Occipital lobe (tissue), 1 donor: ENCODE measurements at regions not wholly inside any gene's neighbourhood (a gene's known extent, or its start where the extent isn't known, plus 50 kb on each side); places are given as distances from the start of the nearest gene placed in this dataset.
"Not testable (repeated sequence)": the region's sequence is repeated elsewhere in the genome, so short reads cannot be mapped to it uniquely, and the experiment has no call there.

ENCODE experiments used
- DNase-seq: peaks from one replicate; lab custom pipeline; 2025; lab: John Stamatoyannopoulos, UW

DNA sequence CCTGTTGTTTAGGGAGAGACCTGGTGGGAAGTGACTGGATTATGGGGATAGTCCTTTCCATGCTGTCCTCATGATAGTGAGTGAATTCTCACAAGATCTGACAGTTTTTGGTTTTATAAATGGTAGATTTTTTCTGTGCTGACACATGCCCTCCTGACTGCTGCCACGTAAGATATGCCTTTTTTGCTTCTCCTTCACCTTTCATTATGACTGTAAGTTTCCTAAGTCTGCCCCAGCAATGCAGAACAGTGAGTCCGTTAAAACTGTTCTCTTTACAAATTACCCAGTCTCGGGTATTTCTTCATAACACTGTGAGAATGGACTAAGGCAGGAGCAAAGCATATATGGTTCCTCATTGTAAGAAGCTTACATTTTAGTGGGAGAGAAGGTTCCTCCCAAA lies 1727.2 kb downstream of the NCAM2 start:
- DNase-seq = no peak

GRCh38 chr21:22728091-22728490 lies 1729.9 kb downstream of the NCAM2 start:
- no peak for DNase-seq

DNA sequence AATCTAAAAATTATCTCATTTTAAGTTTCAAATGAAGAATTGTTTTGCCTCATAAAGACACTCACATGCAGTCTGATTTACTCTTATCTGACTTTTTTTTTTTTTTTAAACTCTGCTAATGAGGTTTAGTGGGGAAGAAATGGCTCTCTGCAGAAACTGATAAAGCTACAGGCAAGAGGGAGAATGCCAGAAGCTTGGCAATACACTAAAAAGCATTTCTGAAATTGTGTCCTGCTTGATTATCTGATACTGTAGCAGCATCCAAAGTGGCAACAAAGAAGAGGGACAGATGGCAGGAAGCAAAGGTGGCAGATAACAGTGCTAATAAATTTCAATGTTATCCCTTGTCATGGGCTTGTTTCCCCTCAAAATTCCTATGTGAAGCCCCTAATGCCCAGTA lies 1744.9 kb downstream of the NCAM2 start:
- no peak for DNase-seq

DNA sequence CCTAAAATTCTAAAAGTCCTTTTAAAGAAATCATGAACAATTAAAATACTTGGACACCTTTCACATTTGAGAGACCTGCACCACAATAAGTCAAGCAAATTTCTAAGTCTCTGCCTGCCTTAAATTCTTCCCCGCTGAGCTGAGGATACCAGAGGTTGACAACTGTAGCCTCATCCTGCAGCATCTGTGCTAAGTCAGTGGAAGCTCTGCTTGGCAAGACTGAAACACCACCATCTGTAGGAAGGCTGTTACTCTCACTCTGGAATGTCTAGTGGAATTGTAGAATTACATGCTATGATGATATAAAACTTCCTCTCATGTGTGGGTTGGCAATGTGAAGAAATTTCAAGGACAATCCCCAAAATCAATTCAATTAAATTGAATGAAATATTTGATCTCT lies 1756.5 kb downstream of the NCAM2 start:
- no peak for DNase-seq

GRCh38 chr21:22758478-22758877 lies 1760.3 kb downstream of the NCAM2 start:
- DNase-seq = no peak

DNA sequence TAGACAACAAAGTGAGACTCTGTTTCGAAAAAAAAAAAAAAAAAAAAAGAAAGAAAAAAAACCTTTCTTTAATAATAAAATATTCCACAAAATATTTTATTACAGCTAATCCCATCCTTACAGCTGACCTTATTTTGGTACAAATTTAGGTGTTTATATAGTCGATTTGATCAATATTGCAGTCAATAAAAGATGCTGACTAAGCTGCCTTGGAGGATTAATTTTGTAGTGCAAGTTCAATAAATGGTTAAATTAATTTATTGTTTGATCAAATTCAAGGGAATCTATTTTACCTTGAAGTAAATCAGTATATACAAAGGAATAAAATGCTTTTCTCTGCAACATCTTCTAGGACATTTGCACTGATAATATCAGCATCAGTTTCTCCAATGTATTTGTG lies 1764.3 kb downstream of the NCAM2 start:
- no peak for DNase-seq

DNA sequence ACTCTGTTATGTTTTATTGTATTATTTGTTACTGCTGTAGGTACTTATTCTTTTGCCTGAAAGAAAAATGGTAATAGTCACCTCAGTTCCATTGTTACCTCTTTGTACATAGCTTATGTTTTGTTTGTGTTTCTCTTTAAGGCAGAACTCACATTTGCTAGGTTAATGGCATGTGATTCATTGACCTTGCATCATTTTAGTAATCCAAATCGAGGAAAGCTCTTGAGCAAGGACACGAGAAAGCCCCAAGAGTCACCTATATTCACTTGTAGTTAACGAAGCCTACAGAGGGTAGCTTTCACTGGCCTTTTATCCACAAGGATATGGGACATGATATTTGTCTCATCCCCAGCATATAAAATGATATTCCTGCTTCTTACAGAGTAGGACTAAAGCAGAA lies 1765.2 kb downstream of the NCAM2 start:
- no peak for DNase-seq

- no peak for DNase-seq
Observed at GRCh38 chr21:22764222-22764621, 1766.0 kb downstream of the NCAM2 start.

- no peak for DNase-seq
Observed at GRCh38 chr21:22791376-22791775, 1793.2 kb downstream of the NCAM2 start.

DNA sequence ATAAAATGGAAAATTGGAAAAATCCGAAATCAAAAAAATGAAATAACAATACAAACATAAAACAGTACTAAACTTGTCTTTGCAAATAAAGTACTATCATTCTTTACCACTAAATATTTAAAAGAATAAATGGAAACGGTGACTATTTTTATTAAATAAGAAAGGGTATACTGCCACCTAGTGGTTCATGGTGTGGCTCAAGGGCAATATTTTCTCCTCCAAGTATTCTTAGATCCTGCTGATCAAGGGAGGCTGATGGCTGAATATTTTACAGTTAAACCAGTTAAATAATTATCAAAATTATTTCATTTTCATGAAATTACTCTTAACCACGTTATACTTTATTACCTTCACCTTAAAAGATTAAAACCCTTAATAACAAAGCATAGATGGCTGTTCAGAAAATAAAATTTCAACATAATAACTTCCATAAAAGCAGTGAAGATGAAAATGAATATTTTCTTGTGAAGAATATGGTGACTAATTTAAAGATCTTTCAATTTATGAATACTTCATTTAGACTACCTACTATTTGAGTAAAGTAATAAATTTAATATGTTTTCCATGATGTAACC lies 1793.9 kb downstream of the NCAM2 start:
- no peak for DNase-seq

DNA sequence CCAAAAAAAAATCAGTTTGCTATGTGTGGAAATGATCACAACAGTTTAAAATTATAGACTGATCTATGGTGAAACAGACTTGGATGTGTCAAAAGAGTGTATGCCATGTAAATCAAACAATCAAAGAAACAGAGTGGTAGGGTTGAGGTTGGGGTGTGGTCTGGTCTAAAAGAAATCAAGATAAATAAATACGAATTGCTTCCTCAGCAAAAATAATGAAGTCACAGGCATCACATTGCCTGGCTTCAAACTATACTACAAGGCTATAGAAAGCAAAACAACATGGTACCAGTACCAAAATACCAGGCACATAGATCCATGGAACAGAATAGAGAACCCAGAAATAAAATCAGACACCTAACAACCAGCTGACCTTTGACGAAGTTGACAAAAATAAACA lies 1796.9 kb downstream of the NCAM2 start:
- no peak for DNase-seq

DNA sequence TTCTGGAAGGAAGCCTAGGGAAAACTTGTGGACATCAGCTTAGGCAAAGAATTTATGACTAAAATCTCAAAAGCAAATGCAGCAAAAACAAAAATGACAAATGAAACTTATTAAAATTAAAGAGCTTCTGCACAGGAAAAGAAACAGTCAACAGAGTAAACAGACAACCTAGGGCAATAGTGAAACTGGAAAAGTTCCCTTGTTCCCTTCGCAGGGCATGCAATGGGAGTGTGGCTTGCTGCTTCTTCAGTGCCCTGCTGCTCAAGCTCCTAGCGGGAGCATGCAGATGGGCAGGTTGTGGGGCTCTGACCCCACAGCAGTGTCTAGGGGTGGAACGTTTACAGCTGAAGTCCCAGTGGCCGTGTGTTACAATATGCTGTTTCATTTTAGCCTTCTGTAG lies 1797.4 kb downstream of the NCAM2 start:
- DNase-seq = no peak

- DNase-seq = no peak
Observed at GRCh38 chr21:22796147-22796546, 1797.9 kb downstream of the NCAM2 start.

- no peak for DNase-seq
Observed at GRCh38 chr21:22804151-22804550, 1805.9 kb downstream of the NCAM2 start.

- DNase-seq = no peak
Observed at GRCh38 chr21:22806278-22806677, 1808.1 kb downstream of the NCAM2 start.

DNA sequence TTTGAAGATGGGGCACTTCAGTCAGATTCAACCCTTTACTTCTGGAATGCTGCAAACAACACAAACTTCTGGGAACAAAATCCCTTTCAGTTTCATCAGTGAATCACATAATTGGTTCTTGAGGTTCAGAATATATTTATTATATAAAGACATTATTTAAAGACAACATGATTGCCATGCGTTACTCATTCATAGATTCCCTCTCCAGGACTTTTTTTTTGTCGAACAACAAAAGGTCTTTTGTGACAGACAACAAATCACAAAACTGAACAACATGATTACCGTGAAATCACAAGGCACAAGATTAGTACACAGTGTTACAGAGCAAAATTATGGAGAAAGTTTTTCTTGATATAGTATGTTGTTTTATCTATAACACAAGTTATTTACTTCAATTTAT lies 1815.0 kb downstream of the NCAM2 start:
- DNase-seq = no peak

DNA sequence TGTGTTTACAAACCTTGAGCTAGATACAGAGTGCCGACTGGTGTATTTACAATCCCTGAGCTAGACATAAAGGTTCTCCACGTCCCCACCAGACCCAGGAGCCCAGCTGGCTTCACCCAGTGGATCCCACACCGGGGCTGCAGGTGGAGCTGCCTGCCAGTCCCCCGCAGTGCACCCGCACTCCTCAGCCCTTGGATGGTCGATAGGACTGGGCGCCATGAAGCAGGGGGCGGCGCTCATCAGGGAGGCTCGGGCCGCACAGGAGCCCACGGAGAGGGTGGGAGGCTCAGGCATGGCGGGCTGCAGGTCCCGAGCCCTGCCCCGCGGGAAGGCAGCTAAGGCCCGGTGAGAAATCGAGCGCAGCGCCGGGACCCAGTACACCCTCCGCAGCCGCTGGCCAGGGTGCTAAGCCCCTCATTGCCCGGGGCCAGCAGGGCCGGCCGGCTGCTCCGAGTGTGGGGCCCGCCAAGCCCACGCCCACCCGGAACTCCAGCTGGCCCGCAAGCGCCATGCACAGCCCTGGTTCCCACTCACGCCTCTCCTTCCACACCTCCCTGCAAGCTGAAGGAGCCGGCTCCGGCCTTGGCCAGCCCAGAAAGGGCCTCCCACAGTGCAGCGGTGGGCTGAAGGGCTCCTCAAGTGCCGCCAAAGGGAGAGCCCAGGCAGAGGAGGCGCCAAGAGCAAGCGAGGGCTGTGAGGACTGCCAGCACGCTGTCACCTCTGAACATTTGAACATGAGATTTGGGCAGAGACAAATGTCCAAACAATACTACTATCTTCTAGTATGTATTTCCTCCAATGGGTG lies 1820.7 kb downstream of the NCAM2 start:
- not testable (repeated sequence) for DNase-seq

DNA sequence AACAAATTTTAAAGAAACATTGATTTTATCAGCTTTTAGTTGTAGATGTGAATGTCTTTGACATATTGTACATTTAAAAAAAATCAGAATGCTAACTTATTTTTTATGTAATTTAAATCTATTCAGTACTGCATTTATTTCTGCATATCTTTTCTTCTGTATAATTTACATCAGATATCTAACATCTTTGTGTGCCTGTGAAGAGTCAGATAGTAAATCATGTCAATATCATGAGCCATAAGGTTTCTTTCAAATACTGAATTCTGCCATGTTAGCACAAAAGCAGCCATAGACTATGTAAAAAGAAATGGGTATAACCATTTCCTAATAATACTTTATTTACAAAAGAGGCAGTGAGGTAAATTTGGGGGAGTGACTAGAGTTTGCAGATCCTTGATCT lies 1829.2 kb downstream of the NCAM2 start:
- DNase-seq = no peak

DNA sequence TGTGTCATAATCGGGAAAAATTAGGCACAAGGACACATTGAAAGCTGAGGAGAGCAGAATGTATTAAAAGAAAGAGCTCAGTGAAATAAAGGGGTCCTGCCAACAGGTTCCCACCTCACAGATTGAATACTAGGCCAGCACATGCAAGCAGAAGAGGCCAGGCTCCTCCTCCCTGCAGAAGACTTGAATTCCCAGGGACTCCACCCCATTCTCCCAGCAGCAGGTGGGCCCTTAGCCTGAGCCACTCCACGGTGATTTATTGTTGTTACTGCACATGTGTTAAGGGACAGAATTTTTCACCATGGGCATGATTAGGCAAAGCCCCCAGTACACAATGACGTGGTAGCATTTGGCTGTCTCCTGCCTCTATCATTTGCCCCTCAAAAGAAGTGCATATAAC lies 1844.7 kb downstream of the NCAM2 start:
- DNase-seq = no peak

DNA sequence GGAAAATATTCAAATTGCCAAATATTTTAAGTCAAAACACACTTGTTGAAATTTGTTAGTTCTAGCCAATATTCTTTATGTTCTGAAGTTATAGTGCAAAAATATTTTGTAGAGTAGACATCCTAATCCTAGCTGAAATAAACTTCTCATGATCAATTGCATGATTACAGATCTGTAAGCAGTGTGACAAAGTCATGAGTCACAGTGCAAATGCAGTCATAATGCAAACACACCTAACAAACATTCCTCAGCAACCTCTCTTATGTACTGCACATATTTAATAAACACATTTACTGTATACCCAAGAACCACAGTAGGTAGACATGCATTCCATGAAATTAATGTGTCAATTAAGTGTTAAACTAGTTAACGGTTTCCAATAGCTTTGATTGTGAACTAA lies 1857.4 kb downstream of the NCAM2 start:
- DNase-seq = no peak

DNA sequence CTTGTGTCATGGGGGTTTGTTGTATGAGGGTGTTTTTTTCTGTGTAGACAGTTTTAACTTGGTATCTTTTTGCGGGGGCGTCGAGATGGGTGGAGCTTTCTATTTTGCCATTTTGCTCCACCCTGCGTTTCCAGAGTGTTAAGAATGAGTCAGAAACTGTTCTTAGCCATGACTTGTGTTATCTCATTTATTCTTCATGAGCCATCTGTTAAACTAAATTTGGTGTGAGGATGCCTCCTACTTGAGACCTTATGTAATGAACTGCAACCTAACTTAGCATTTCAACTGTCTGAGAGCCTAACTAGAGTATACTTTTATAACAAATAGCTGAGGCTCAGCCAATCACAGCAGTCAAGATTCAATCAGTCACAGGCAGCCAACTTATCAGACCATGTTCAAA lies 1873.5 kb downstream of the NCAM2 start:
- no peak for DNase-seq

GRCh38 chr21:22880573-22880972 lies 1882.4 kb downstream of the NCAM2 start:
- DNase-seq = no peak

DNA sequence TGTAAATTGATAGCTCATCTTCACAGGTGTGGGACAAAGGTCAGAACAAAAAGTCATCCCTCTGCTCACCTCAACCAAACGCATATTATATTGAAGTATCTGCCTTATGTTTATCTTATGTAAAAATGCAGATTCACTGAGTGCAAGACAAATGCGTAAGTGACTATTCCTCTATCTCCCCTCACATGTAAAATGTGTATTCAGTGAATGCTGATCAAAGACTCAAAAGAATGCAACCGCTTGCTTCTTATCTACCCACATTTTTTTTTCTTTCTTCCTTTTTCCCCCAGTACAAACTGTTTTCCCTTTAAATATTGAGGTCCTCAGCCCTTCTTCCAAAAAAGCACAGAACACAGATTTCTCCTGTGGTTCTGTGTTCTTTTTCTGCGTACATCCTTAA lies 1882.9 kb downstream of the NCAM2 start:
- no peak for DNase-seq

DNA sequence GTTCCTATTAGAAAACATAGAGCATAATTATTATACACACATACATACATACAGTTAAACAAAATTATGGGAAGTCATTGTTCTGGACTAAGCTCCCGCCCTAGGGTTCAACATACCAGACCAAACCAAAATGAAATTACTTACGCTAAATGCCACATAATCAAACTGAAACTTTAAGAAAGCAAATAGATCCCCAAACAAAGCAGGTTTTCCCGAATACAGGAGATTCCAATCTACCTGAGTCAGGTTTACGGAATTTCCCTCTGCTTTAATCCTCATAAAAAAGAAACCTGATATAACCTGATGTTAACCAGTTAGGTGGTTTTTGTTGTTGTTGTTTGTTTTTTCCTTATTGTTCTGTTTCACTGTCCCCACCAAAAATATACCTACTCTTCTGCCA lies 1886.9 kb downstream of the NCAM2 start:
- no peak for DNase-seq
